HG03520 (cell line): ENCODE measurements at regions not wholly inside any gene's neighbourhood (a gene's known extent, or its start where the extent isn't known, plus 50 kb on each side); places are given as distances from the start of the nearest gene placed in this dataset.

Experiments used
- ATAC-seq: cut with Tn5 transposase; IDR thresholded peaks from one replicate; pipeline ENCODE4 v1.9.1; 2021; ENCODE audit warnings: mild to moderate bottlenecking, moderate library complexity; ENCODE audit not compliant: unreplicated experiment

- no peak for ATAC-seq
Observed at GRCh38 chr1:81700728-81701470, 99.8 kb upstream of the ADGRL2 start.

- ATAC-seq, result no peak
Observed at GRCh38 chr1:81699234-81699633, 101.5 kb upstream of the ADGRL2 start.

GRCh38 chr1:81695741-81696140 lies 105.0 kb upstream of the ADGRL2 start:
- no peak for ATAC-seq

- no peak for ATAC-seq
Observed at GRCh38 chr1:81693316-81693715, 107.4 kb upstream of the ADGRL2 start.

- ATAC-seq, result no peak
Observed at GRCh38 chr1:81690676-81691453, 109.9 kb upstream of the ADGRL2 start.

- no peak for ATAC-seq
Observed at GRCh38 chr1:81689531-81689941, 111.2 kb upstream of the ADGRL2 start.

- ATAC-seq, result no peak
Observed at GRCh38 chr1:81682490-81682889, 118.2 kb upstream of the ADGRL2 start.

GRCh38 chr1:81681601-81682266 lies 119.0 kb upstream of the ADGRL2 start:
- ATAC-seq, result no peak

GRCh38 chr1:81681114-81681513 lies 119.6 kb upstream of the ADGRL2 start:
- ATAC-seq, result no peak

- ATAC-seq, result no peak
Observed at GRCh38 chr1:81679942-81680341, 120.8 kb upstream of the ADGRL2 start.

GRCh38 chr1:81678779-81679178 lies 122.0 kb upstream of the ADGRL2 start:
- ATAC-seq, result no peak

- ATAC-seq, result no peak
Observed at GRCh38 chr1:81672766-81673165, 128.0 kb upstream of the ADGRL2 start.

GRCh38 chr1:81671038-81671437 lies 129.7 kb upstream of the ADGRL2 start:
- no peak for ATAC-seq

GRCh38 chr1:81670286-81670685 lies 130.4 kb upstream of the ADGRL2 start:
- no peak for ATAC-seq

- no peak for ATAC-seq
Observed at GRCh38 chr1:81666586-81666985, 134.1 kb upstream of the ADGRL2 start.

GRCh38 chr1:81664341-81664740 lies 136.4 kb upstream of the ADGRL2 start:
- ATAC-seq, result no peak

- no peak for ATAC-seq
Observed at GRCh38 chr1:81662913-81663526, 137.7 kb upstream of the ADGRL2 start.

- no peak for ATAC-seq
Observed at GRCh38 chr1:81660286-81660685, 140.4 kb upstream of the ADGRL2 start.

- no peak for ATAC-seq
Observed at GRCh38 chr1:81654657-81655056, 146.1 kb upstream of the ADGRL2 start.

- ATAC-seq, result no peak
Observed at GRCh38 chr1:81654147-81654546, 146.6 kb upstream of the ADGRL2 start.

GRCh38 chr1:81650776-81651175 lies 150.0 kb upstream of the ADGRL2 start:
- no peak for ATAC-seq
